ENCODE measurements at regions not wholly inside any gene's neighbourhood (a gene's known extent, or its start where the extent isn't known, plus 50 kb on each side); places are given as distances from the start of the nearest gene placed in this dataset.

DNA sequence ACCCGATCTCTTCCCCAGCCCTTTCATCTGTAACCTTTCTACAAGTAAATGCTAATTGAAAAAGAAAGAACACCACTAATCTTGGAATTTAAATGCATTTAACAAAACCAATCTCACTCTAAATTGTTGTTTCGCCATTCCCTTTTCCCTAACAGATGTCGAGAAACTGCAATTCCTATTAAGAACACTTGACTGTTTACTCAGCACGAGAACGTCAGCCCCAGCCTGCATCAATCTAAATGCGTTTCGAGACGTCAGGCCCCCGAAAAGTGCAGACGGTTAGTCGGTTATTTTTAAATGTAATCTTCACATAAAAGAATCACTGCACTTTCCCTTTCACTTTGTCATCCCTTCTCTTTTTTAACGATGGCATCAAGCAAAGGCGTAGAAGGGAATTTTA lies 837.6 kb downstream of the VRK1 start:
- TF ChIP-seq POLR2A (IDR thresholded peaks at IDR 0.05) = no peak
- TF ChIP-seq, protein P1, sequence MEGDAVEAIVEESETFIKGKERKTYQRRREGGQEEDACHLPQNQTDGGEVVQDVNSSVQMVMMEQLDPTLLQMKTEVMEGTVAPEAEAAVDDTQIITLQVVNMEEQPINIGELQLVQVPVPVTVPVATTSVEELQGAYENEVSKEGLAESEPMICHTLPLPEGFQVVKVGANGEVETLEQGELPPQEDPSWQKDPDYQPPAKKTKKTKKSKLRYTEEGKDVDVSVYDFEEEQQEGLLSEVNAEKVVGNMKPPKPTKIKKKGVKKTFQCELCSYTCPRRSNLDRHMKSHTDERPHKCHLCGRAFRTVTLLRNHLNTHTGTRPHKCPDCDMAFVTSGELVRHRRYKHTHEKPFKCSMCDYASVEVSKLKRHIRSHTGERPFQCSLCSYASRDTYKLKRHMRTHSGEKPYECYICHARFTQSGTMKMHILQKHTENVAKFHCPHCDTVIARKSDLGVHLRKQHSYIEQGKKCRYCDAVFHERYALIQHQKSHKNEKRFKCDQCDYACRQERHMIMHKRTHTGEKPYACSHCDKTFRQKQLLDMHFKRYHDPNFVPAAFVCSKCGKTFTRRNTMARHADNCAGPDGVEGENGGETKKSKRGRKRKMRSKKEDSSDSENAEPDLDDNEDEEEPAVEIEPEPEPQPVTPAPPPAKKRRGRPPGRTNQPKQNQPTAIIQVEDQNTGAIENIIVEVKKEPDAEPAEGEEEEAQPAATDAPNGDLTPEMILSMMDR (IDR thresholded peaks at IDR 0.05) = no peak
